ENCODE measurements at regions not wholly inside any gene's neighbourhood (a gene's known extent, or its start where the extent isn't known, plus 50 kb on each side); places are given as distances from the start of the nearest gene placed in this dataset.
"Not testable (repeated sequence)": the region's sequence is repeated elsewhere in the genome, so short reads cannot be mapped to it uniquely, and the experiment has no call there.

DNA sequence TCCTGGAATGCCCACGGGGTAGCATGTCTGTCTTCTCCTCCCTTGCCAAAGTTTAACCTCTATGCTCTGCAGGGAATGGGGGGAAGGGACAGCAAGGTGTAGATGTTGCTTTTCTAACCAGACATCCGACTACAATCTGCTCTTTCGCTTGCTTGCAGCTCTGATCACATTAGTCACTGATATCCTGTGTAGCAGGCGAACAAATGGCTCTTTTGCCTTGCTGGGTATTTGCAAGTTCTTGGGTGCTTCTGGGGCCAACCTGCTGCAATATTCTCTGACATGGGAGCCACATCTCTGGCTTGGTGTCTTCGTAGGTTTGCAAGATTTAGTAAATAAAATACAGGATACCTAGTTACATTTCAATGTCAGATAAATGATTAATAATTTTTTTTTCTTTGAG lies 190.0 kb downstream of the ASB1 start:
- Histone ChIP-seq H3K4me3 (no peak overlapping the region), H3K9me3 (no peaks in the 10 kb centered on the region), H3K27ac (no peak overlapping the region), H3K27me3 (no peaks in the 10 kb centered on the region), H3K36me3 (no peaks in the 10 kb centered on the region), H3K4me1 (no peaks in the 10 kb centered on the region)
- intact Hi-C loops (cut with DNase I; ENCODE audit: low total_unique reads): no loop called here
- DNase-seq: no peak
- WGBS, 2 donors (ENCODE audit: low coverage in 1 of 2): 68% methylated on average over 5 of the region's 5 CpGs; no CpG with 5 or more reads in 1 of the 2 donors
- no peak for TF ChIP-seq POLR2A (IDR thresholded peaks at IDR 0.05)
- TF ChIP-seq EP300 (IDR thresholded peaks at IDR 0.05; ENCODE audit: low read depth): no peak
- no peak for TF ChIP-seq POLR2AphosphoS5 (IDR thresholded peaks at IDR 0.05)
- TF ChIP-seq, protein P1, sequence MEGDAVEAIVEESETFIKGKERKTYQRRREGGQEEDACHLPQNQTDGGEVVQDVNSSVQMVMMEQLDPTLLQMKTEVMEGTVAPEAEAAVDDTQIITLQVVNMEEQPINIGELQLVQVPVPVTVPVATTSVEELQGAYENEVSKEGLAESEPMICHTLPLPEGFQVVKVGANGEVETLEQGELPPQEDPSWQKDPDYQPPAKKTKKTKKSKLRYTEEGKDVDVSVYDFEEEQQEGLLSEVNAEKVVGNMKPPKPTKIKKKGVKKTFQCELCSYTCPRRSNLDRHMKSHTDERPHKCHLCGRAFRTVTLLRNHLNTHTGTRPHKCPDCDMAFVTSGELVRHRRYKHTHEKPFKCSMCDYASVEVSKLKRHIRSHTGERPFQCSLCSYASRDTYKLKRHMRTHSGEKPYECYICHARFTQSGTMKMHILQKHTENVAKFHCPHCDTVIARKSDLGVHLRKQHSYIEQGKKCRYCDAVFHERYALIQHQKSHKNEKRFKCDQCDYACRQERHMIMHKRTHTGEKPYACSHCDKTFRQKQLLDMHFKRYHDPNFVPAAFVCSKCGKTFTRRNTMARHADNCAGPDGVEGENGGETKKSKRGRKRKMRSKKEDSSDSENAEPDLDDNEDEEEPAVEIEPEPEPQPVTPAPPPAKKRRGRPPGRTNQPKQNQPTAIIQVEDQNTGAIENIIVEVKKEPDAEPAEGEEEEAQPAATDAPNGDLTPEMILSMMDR (IDR thresholded peaks at IDR 0.05): no peak
- in situ Hi-C loops (cut with MboI; ENCODE audit: low pct_ligation_motif_present in 1 of 4, low pct_unique_long_range_greater_than_20kb in 1 of 4, low sequenced_read_pairs in 3 of 4): no loop called here

DNA sequence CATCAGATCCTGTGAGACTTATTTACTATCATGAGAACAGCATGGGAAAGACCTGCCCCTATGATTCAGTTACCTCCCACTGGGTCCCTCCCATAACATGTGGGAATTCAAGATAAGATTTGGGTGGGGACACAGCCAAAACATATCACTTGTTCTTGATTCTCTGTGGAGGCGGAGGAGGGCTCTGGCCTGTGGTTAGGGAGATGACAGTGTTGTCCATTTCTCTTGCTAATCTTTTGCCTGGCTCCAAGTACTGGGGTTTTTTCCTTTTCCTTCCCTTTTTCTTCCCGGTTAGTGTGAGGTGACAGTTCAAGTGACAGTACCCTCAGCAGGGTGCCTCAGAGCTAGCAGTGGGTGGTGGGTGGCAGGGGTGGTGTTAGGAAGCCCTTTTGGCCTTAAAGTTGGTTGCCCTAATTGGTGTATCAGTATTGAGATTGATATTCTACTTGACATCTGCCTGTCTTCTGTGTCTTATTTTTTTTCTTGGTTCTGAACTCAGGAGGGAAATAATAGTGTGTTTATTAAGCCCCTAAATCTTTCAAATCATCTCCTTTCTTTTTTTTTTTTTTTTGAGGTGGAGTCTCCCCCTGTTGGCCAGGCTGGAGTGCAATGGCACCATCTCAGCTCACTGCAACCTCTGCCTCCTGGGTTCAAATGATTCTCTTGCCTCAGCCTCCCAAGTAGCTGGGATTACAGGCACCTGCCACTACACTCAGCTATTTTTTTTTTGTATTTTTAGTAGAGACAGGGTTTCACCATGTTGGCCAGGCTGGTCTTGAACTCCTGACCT lies 192.0 kb downstream of the ASB1 start:
- in situ Hi-C loops (cut with MboI; ENCODE audit: low pct_ligation_motif_present in 1 of 4, low pct_unique_long_range_greater_than_20kb in 1 of 4, low sequenced_read_pairs in 3 of 4); H3K36me3 ChIP-seq; H3K4me1 ChIP-seq; DNase-seq; intact Hi-C loops (cut with DNase I; ENCODE audit: low total_unique reads); H3K27ac ChIP-seq; H3K4me3 ChIP-seq; H3K9me3 ChIP-seq; H3K27me3 ChIP-seq: not testable (repeated sequence)
- 75% methylated on average over 2 of the region's 2 CpGs; no CpG with 5 or more reads in 1 of the 2 donors for WGBS, 2 donors (ENCODE audit: low coverage in 1 of 2)

DNA sequence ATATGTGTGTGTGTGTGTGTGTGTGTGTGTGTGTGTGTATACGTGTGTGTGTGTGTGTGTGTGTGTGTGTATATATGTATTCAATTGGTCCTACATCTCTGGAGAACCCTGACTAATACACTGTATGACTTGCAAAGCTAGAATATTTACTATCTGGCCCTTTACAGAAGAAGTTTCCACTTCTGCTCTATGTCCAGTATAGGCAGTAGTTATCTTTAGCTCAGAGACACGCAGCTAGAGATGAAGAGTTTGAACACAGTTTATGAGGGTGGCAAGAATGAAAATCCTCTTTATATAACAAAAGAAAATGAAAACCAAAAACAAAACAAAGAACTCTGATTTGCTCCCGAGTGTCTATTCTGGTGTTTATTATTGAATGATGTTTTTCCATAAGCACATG lies 201.2 kb downstream of the ASB1 start:
- intact Hi-C loops (cut with DNase I; ENCODE audit: low total_unique reads) (no loop called here), in situ Hi-C loops (cut with MboI; ENCODE audit: low pct_ligation_motif_present in 1 of 4, low pct_unique_long_range_greater_than_20kb in 1 of 4, low sequenced_read_pairs in 3 of 4) (no loop called here)
- Histone ChIP-seq H3K9me3 (no peaks in the 10 kb centered on the region), H3K4me3 (no peak overlapping the region), H3K27ac (no peak overlapping the region), H3K36me3 (no peaks in the 10 kb centered on the region), H3K27me3 (no peaks in the 10 kb centered on the region), H3K4me1 (no peaks in the 10 kb centered on the region)
- WGBS, 2 donors (ENCODE audit: low coverage in 1 of 2): 47 to 75% methylated on average over 2 to 3 of the region's 3 CpGs
- no peak for DNase-seq
- TF ChIP-seq, protein P1 (IDR thresholded peaks at IDR 0.05): no peak
- peak in 1 of 3 donors; percentile 24 for TF ChIP-seq POLR2AphosphoS5 (IDR thresholded peaks at IDR 0.05)

DNA sequence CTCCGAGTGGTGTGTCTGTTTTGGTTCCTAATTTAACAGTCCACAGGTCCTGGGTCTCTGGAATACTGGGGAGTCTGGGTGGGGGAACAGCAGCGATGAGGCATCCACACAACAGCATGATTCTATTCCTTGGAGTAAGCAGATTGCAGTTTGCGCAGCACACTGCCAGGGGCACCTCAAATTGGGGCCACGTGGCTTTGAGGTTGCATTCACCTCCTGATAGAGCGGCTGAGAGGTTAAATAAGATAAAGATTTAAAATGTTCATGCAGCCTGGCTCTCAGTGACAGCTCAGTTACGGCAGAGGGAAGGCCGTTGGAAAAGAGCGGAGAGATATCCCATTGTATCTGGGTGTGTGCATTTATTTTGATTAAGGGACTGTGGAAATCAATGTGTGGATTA lies 202.3 kb downstream of the ASB1 start:
- Histone ChIP-seq H3K4me1 (no peaks in the 10 kb centered on the region), H3K9me3 (no peaks in the 10 kb centered on the region), H3K36me3 (no peaks in the 10 kb centered on the region), H3K27ac (no peak overlapping the region), H3K27me3 (no peaks in the 10 kb centered on the region), H3K4me3 (no peak overlapping the region)
- 69 to 88% methylated on average over 3 to 8 of the region's 8 CpGs for WGBS, 2 donors (ENCODE audit: low coverage in 1 of 2)
- TF ChIP-seq, protein P1 (IDR thresholded peaks at IDR 0.05): no peak
- TF ChIP-seq POLR2A (IDR thresholded peaks at IDR 0.05) (no peak), POLR2AphosphoS5 (IDR thresholded peaks at IDR 0.05) (no peak), EP300 (IDR thresholded peaks at IDR 0.05; ENCODE audit: low read depth) (no peak)
- in situ Hi-C loops (cut with MboI; ENCODE audit: low pct_ligation_motif_present in 1 of 4, low pct_unique_long_range_greater_than_20kb in 1 of 4, low sequenced_read_pairs in 3 of 4) (no loop called here), intact Hi-C loops (cut with DNase I; ENCODE audit: low total_unique reads) (no loop called here)
- no peak for DNase-seq

Measured in transverse colon (tissue), 4 donors.